Left lung (tissue), 4 donors: ENCODE measurements at regions not wholly inside any gene's neighbourhood (a gene's known extent, or its start where the extent isn't known, plus 50 kb on each side); places are given as distances from the start of the nearest gene placed in this dataset.

Source experiments
- ATAC-seq: fragments of 200-7000 bp; cut with Tn5 transposase; one replicate; pipeline ENCODE4 v1.9.1; 2020; ENCODE audit warnings: moderate library complexity
- DNase-seq, 4 donors: peaks; one replicate each; pipeline ENCODE4 v3.0.0-alpha.2; 2013 to 2020
- H3K27ac ChIP-seq, 2 donors: fragments of 200-600 bp; sonication (generic) in 1 of 2; one replicate each; pipeline versions ENCODE4 v1.5.0 to v1.8.0; 2020 to 2021
- H3K27me3 ChIP-seq, 2 donors: fragments of 200-600 bp; sonication (generic) in 1 of 2; one replicate each; pipeline versions ENCODE4 v1.5.0 to v1.8.0; 2020 to 2021
- H3K36me3 ChIP-seq, 2 donors: fragments of 200-600 bp; sonication (generic) in 1 of 2; one replicate each; pipeline versions ENCODE4 v1.5.0 to v1.8.0; 2020 to 2021
- H3K4me1 ChIP-seq, 2 donors: fragments of 200-600 bp; one replicate each; pipeline ENCODE4 v1.8.0; 2021
- H3K4me3 ChIP-seq, 2 donors: fragments of 200-600 bp; sonication (generic) in 1 of 2; one replicate each; pipeline versions ENCODE4 v1.5.0 to v1.8.0; 2020 to 2021; ENCODE audit warnings: mild to moderate bottlenecking in 1 of 2
- H3K9me3 ChIP-seq, 2 donors: fragments of 200-600 bp; sonication (generic) in 1 of 2; one replicate each; pipeline versions ENCODE4 v1.5.0 to v1.8.0; 2020 to 2021
- intact Hi-C, 2 donors: fragments of 100-400 bp; cut with DNase I; formaldehyde crosslinking; loops; one replicate each; pipeline versions ENCODE4 v1.11.2 to v1.14.2; 2022
- TF ChIP-seq, protein P1 (sequence below), 2 donors: fragments of 200-600 bp; sonication (generic) in 1 of 2; IDR thresholded peaks; one replicate each; pipeline versions ENCODE4 v1.5.0 to v1.8.0; 2021; ENCODE audit warnings: antibody characterized with exemption in 2 of 2
- donor health status: DM: no; HTN: yes; CAD: no.
- donor health status: DM: no; HTN: no; CAD: no.

DNA sequence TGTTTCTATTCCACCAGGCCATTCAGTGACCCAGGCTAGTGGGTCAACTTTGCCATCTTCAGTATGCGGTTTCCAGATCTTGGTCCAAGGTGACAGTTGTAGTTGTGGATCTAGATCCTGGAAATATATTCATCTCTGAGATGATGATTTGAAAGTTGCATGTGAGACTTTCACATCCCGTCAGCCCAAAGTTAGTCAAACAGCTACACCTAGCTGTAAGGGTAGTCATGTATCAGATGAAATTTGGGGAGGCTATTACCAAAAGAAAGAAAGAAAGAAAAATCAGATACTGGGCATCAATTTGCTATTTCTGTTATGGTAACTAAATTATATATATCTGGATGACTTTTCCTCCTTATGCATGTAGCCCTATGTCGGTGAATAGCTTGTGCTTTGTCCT lies 259.4 kb upstream of the ARX start:
- H3K4me3 ChIP-seq, result no peak overlapping the region
- H3K9me3 ChIP-seq, result no peaks in the 10 kb centered on the region
- DNase-seq (no peak), ATAC-seq (no peak)
- H3K27ac ChIP-seq, result no peak overlapping the region
- no peaks in the 10 kb centered on the region for H3K27me3 ChIP-seq
- no peaks in the 10 kb centered on the region for H3K4me1 ChIP-seq
- TF ChIP-seq, protein P1, sequence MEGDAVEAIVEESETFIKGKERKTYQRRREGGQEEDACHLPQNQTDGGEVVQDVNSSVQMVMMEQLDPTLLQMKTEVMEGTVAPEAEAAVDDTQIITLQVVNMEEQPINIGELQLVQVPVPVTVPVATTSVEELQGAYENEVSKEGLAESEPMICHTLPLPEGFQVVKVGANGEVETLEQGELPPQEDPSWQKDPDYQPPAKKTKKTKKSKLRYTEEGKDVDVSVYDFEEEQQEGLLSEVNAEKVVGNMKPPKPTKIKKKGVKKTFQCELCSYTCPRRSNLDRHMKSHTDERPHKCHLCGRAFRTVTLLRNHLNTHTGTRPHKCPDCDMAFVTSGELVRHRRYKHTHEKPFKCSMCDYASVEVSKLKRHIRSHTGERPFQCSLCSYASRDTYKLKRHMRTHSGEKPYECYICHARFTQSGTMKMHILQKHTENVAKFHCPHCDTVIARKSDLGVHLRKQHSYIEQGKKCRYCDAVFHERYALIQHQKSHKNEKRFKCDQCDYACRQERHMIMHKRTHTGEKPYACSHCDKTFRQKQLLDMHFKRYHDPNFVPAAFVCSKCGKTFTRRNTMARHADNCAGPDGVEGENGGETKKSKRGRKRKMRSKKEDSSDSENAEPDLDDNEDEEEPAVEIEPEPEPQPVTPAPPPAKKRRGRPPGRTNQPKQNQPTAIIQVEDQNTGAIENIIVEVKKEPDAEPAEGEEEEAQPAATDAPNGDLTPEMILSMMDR (IDR thresholded peaks at IDR 0.05), result no peak
- no peaks in the 10 kb centered on the region for H3K36me3 ChIP-seq
- intact Hi-C loops, result no loop called here

DNA sequence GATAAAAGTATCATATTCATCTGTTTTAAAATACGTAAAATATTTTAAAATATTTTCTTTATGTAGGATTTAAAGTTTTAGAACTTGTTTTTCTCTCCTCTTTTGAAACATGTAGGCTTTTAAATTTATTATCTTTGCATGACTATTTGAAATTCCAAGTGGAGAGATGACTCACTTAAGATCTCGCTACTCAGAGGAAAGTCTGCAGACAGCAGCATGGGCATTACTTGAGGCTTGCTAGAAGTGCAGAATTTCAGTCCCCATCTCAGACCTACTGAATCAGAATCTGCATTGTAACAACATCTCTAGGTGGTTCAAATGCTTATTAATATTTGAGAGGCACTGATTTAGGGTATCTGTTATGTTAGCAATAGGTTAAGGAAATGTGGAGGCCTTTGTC lies 225.7 kb upstream of the ARX start:
- Histone ChIP-seq H3K9me3 (no peaks in the 10 kb centered on the region), H3K27ac (no peak overlapping the region), H3K4me1 (no peaks in the 10 kb centered on the region), H3K27me3 (no peaks in the 10 kb centered on the region), H3K4me3 (no peak overlapping the region), H3K36me3 (no peaks in the 10 kb centered on the region)
- TF ChIP-seq, protein P1 (IDR thresholded peaks at IDR 0.05), result no peak
- ATAC-seq (no peak), DNase-seq (no peak)
- intact Hi-C loops, result no loop called here

DNA sequence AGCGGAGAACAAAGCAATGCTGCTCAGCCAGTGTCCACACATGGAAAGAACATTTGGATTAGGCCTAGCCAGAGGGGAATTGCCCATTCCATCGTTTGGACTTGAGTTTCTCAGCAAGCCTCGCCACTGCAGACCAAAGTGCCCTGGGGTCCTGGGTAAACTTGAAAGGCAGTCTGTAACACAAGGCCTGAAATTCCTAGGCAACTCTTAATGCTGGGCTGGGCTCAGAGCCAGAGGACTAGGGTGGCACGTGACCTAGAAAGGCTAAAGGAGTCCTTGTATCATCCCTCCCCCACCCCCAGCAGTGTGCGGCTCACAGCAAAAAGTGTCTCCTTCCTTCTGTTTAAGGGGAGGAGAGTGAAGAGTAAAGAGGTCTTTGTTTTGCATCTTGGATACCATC lies 210.4 kb upstream of the ARX start:
- DNase-seq (peak in 1 of 4 donors; percentile 11), ATAC-seq (no peak)
- Histone ChIP-seq H3K4me1 (no peaks in the 10 kb centered on the region), H3K9me3 (no peaks in the 10 kb centered on the region), H3K27ac (no peak overlapping the region), H3K27me3 (no peaks in the 10 kb centered on the region), H3K4me3 (no peak overlapping the region), H3K36me3 (no peaks in the 10 kb centered on the region)
- TF ChIP-seq, protein P1 (IDR thresholded peaks at IDR 0.05), result no peak
- intact Hi-C loops, result no loop called here

DNA sequence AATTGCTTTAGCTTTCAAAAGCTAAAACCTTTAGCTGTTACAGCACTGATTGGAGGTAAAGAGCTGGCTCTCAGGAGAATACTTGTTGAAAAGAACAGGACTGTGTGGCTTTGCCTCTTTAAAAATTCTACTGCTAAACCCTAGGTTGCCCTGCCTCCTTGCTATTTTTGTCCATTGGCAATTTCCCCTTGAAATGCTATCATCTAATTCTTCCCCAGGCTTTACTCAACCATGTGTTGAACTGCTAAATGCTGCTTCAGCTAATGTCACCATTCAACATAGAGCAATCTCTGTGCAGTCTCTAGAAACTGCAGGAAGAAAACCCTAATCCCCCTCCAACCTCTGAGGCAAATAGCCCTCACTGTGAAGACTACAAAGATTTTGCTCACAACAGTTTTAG lies 203.7 kb upstream of the ARX start:
- no peaks in the 10 kb centered on the region for H3K9me3 ChIP-seq
- TF ChIP-seq, protein P1 (IDR thresholded peaks at IDR 0.05), result no peak
- H3K27me3 ChIP-seq, result peaks cover 0 to 4% of the 10 kb centered on the region in 2 donors
- no peak for ATAC-seq
- H3K4me1 ChIP-seq, result no peaks in the 10 kb centered on the region
- H3K4me3 ChIP-seq, result no peak overlapping the region
- H3K36me3 ChIP-seq, result no peaks in the 10 kb centered on the region
- intact Hi-C loops, result no loop called here
- DNase-seq, result no peak
- no peak overlapping the region for H3K27ac ChIP-seq

DNA sequence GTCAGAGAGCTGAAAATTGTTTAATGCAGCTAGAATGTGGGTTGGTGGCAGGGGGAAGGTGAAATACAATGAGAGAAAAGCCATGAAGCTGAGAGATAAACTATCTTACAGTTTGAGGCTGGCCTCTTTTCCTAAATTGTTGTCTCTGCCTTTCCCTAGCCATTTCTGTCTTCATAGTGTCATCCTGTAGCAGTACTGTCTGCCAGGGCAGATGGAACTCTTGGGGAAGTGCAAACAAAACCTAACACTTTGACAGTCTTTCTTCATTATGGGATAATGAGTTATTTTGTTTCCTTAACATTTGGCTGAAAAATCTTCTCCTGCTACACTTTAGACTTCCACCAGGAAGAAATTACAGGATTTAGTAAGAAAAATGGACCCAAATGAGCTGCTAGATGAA lies 197.8 kb upstream of the ARX start:
- Histone ChIP-seq H3K36me3 (no peaks in the 10 kb centered on the region), H3K4me3 (no peak overlapping the region), H3K4me1 (no peaks in the 10 kb centered on the region), H3K27ac (no peak overlapping the region), H3K27me3 (peaks cover 0 to 6% of the 10 kb centered on the region in 2 donors), H3K9me3 (no peaks in the 10 kb centered on the region)
- TF ChIP-seq, protein P1 (IDR thresholded peaks at IDR 0.05), result no peak
- intact Hi-C loops, result no loop called here
- DNase-seq (no peak), ATAC-seq (no peak)
